ENCODE measurements at regions not wholly inside any gene's neighbourhood (a gene's known extent, or its start where the extent isn't known, plus 50 kb on each side); places are given as distances from the start of the nearest gene placed in this dataset.
"Not testable (repeated sequence)": the region's sequence is repeated elsewhere in the genome, so short reads cannot be mapped to it uniquely, and the experiment has no call there.

DNA sequence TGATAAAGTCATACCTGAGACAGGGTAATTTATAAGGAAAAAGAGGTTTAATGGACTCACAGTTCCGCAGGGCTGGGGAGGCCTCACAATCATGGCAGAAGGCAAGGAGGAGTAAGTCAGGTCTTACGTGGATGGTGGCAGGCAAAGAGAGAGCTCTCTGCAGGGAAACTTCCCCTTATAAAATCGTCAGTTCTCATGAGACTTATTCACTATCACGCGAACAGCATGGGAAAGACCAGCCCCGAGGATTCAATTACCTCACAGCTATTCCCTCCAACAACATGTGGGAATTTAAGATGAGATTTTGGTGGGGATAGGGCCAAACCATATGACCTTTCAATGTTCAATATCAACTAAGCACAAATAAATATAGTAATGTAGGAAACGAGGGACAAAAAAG lies 559.4 kb upstream of the KCND2 start:
- no peak for DNase-seq (ENCODE audit: low spot score)

DNA sequence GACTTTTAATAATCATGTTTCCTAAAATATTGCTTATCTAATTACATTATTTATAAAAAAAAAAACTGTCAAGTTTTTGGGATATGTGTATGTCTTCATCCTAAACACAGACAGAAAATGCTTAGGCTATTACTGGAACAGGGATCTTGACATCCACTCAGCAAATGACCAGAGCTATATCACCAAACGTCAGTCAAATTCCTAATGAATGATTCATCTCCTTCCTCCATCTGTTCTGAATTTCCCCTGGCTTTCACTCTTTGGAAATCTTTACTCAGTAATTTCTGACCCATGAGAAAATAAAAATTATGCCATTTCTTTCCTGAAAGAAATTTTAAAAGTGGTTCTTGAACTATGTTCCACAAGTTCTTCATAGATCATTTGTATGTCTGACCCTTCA lies 552.4 kb upstream of the KCND2 start:
- DNase-seq (ENCODE audit: low spot score): no peak

DNA sequence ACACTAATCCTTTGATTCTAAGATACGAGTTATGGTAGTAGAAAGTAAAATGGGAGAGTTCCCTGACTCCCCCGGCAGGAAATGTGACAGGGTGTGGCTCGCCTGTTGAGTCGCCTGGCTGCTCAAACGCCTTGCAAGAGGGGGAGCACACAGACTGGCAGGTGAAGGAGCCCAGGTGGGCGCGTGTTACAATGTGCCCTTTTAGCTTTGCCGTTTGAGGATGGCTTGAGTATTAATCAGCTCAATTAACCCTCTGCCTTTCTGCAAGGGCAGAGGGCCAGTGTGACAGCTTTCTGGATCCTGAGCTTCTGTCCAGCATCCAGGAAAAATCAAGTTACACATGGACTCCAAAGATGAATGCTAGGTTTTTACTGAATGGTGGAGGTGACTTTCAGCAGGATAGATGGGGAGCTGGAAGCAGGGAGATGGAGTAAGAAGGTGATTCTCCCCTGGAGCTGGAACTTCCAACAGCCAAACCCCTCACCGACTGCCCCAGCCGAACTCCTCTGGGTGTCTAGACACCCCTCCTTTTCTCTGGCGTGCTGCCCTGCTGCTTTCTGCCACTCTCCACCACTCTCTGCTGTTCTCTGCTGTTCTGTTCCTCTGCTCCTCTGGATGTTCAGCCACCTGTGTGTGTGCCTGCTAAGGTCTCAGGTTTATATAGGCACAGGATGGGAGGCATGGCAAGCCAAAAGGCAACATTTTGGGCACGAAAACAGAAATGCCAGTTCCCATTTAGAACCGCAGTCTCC lies 548.8 kb upstream of the KCND2 start:
- DNase-seq (ENCODE audit: low spot score): no peak

DNA sequence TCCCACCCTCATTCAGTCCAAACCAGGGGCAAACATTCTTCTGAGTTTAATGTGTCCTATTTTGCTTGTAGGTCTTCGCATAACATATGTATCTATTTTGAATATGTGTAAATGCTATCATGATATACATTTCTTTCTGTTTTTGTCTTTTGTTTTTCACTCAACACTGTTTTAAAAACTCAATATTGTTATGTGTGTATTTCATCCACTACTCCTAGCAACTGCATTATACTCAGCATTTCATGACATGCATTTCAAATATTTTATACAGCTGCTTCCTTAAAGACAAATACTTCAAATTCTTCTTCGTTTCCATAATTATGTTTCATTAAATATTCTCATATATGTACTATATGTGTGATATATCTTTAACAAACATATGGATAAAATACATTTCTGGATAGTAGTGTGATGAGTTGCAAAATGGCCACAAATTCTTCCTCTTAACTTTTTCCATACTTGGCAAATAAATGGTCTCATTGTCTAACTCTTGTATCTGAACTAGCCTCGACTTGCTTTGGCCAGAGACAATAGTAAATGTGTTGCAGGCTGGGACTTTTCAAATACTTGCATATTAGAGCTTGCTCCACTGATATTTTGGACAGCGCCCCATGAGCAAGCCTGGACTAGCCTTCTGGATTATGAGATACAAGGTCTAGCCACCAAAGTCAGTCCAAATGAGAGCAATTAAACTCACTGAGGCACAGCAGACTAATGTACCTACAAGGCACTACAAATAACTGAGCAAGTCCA lies 539.7 kb upstream of the KCND2 start:
- no peak for DNase-seq (ENCODE audit: low spot score)

DNA sequence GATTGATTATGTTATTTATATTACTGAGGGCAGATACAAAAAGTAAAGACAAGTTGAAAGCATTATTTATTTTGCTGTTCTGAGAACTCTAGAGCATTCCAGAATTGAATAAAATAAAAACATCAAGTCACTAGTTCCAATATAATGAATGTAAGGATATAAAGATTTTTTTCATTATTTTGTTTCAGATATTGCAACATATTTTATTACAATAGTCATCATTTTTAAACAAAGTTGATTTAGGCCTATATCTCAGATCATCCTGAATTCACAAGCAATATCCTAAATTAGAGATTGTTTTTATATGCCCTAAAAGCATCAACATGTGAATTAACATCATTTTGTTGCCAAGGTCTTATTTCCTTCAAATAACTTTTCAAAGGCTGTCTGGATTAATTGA lies 535.6 kb upstream of the KCND2 start:
- DNase-seq (ENCODE audit: low spot score): no peak

DNA sequence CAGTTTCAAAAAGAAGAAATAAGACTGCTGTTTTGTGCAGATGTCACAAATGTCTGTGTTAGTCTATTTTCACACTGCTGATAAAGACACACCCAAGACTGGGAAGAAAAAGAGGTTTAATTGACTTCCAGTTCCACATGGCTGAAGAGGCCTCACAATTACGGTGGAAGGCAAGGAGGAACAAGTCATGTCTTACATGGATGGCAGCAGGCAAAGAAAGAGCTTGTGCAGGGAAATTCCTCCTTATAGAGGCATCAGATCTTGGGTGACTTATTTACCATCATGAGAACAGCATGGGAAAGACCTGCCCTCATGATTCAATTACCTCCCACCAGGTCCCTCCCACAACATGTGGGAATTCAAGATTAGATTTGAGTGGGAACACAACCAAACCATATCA lies 527.7 kb upstream of the KCND2 start:
- DNase-seq (ENCODE audit: low spot score): not testable (repeated sequence)

DNA sequence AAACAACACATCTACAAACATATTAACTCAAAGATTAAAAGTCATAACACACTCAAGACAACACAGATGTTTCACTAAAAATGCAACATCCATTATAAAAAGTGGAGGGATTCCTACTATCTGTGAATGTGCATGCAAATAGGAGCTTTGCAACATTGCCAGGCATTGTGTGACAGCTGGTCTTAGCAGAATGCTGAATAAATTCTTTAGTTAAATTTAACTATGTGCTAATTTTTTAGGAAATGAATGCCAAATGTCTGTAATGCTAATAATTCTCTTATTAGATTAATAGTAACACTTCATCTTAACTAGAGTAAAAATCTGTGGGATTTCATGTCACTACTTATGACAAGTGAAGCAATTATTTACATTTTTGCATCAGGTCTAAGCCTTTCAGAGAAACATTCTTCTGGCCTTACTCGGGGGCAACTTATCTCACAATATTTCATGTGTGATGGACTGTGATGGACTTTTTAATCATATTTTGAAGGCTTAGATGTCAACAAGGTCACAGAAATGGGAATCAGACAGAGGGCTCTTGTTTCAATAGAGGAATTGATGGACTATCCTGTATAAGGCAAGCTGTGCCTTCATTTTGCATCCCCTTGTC lies 524.6 kb upstream of the KCND2 start:
- no peak for DNase-seq (ENCODE audit: low spot score)

DNA sequence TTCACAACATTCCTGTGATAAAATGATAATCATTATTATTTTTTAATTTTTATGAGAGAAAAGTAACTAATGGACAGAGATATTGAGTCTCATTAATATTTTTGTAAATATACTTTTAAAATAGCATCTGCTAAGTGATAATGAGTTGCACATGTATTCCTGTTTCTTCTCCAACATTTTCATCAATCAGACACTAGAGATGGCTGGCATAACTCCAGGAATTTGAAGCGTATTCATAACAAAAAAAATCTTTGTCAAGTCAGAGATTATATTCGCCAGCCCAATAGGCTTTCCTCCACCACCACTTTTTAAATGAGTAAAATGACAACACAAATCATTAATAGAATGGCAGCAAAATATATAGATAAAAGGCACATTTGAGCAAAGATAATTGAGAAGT lies 524.0 kb upstream of the KCND2 start:
- DNase-seq (ENCODE audit: low spot score): no peak

DNA sequence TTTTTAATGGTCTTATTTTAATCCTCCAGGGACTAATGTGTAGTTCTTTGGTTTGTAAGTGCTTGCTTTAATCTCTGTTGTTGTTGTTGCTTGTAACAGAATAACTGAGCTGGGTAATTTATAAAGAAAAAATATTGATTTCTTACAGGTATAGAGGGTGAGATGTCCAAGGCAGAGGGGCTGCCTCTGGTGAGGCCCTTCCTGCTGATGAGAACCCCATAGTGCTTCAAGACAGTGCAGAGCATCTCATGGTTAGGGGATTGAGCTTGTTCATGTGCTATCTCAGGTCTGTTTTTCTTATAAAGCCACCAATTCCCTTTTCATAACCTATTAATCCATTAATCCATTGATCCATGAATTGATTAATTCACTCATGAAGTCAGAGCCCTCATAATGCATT lies 516.3 kb upstream of the KCND2 start:
- DNase-seq (ENCODE audit: low spot score): no peak

DNA sequence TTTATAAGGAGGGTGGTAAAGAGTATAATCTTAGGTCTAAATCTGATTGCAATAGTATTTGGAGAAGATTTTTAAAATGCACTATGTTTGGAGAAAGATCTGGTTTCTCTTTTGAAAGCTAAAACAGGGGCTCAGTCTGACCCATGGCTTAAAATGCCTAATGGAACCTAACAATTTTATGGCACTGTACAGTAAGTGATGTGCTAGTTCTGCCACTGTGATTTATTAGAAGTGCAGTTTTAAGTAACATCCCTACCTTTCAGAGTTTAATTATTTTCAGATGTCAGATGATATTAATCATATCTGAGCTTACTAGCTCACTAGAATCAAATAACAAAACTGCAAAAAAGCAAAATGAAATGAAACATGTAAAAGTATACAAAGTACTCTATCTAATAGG lies 514.7 kb upstream of the KCND2 start:
- no peak for DNase-seq (ENCODE audit: low spot score)

DNA sequence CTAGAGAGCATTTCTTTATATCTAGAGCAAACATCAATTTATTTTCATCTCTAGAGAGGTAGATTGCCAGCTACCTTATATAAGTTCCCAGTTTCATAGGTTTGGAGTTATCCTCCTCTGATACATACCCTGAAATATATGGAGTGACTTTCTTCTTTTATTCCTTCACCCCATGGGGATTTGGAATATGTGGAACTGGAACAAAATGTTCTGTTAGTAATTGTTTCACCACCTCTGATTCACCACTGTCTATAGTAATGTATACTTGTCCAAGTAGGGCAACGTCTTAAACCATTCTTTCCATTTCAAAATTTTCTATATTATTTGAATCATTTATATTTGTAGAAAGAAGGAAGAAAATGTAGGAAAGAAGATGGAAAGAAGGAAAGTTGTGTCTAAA lies 511.2 kb upstream of the KCND2 start:
- DNase-seq (ENCODE audit: low spot score): no peak

DNA sequence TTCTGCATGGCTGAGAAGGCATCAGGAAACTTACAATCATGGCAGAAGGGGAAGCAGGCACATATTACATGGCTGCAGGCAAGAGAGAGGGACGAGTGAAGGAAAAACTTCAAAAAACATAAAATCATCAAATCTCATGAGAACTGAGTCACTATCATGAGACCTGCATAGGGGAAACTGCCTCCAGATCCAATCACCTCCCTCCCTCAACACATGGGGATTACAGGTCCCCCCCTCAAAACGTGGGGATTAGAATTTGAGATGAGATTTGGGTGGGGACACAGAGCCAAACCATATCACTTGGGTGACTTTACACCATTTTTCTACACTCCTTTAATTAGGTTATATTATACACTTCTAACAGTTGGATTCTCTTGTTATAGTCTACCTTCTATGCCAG lies 490.7 kb upstream of the KCND2 start:
- no peak for DNase-seq (ENCODE audit: low spot score)

DNA sequence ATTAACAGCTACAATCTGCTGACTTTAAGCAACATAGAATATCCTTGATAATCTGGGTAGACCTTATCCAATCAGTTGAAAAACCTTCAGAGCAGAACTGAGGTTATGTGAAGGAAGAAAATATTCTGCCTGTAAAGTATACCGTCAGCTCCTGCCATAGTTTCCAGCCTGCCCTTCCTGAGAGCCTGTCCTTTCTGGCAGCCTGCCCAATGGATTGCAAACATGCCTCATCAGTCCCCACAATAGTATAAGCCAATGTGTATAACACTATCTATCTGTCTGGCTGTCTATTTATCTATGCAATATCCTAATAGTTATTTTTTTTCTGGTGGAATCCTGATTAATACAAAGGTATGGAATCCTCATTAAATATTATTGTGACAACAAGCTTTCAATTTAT lies 489.2 kb upstream of the KCND2 start:
- no peak for DNase-seq (ENCODE audit: low spot score)

DNA sequence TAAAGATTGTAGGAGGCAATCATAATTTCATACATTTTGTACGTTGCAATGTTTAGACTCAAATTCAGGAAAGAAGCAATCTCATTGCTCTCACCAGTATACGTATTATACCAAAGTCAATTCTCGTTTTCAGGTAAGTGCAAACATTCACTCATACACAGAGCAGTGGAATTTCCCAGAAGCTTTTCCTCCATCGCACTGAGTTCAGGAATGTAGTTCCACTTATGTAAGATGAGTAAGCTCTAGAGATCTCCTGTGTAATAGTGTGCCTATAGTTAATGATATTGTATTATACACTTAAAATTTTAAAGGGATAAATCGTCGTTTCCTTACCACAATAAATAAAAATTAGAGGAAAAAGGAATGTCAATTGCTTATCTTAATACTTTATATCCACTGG lies 470.8 kb upstream of the KCND2 start:
- DNase-seq (ENCODE audit: low spot score): no peak

DNA sequence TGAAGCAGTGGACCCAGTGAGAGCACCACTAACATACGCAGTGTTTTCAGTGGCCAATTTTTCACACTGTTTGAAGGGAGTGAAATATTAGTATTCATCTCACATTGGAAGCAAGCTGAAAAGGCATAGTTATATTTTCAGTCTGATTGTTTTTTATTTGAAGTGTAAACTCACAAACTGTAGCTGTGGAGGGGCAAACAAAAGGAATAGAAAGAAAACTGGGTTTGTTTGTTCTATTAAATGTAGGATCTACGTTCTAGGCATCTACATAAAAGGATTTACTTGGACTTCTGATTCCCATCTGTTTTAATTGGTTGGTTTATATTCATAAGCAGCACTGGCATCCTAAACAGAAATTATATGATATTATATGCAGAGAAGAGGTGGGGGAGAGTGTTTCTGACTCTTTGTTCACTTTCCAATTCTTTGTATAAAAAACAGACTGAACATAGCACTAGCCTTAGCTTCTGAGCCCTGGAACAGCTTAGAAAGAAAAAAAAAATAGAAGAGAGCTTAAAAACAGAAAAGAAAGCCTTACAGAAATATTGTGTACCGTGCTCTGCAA lies 447.8 kb upstream of the KCND2 start:
- DNase-seq (ENCODE audit: low spot score): no peak

DNA sequence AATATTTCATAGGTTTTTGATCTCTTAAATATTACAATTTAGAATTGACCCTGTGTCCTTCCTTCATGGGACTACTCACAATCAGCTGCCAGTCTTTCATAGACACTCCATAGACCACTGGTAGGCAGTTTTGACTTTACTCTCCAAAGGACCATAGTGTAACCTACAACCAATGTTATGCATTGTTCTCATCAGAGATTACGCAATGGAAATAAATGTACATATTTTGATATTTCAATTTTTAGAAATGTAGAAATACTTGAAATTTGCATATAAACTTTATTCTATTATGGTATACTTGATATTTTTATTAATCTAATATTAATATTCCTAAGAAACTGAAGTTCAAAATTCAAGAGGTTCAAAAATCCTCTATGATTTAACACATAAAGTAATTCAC lies 446.4 kb upstream of the KCND2 start:
- no peak for DNase-seq (ENCODE audit: low spot score)

DNA sequence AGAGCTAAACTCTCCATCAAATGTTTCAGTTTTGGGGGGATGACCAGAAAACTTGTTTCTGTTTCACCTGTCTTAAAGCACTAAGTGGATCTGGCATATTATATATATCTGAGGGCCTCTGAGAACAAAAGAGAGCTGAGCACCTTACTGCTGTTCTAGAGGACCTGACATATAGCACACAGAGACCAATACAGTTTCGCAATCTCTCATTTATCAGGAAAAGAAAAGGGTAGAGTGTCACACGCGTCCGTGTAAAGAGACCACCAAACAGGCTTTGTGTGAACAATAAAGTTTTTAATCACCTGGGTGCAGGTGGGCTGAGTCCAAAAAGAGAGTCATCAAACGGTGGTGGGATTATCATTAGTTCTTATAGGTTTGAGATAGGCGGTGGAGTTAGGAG lies 434.5 kb upstream of the KCND2 start:
- DNase-seq (ENCODE audit: low spot score): no peak

DNA sequence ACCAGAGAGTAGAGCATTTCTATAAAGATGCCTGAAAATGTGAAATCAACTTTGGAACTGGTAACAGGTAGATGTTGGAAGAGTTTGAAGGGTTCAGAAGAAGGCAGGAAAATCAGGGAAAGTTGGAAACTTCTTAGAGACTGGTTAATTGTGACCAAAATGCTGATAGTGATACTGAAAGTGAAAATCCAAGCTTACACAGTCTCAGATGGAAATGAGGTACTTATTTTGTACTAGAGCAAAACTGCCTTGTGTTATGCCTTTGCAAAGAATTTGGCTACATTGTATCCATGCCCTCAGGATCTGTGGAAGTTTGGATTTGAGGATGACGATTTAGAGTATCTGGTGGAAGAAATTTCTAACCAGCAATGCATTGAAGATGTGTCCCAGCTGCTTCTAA lies 430.6 kb upstream of the KCND2 start:
- no peak for DNase-seq (ENCODE audit: low spot score)

DNA sequence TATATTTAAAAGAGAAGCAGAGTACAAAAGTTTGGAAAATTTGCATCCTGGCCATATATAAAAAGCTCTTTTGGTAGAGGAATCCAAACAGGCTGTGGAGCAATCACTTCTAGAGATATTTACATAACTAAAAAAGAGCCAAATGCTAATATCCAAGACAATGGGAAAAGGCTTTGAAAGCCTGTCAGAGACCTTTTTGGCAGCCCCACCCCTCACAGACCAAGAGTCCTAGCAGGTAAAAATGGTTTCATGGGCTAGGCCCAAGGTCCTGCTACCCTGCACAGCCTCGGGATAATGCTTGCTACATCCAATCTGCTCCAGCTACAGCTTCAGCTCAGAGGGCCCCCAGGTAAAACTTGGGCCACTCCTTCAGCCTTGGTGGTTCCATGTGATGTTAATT lies 430.2 kb upstream of the KCND2 start:
- DNase-seq (ENCODE audit: low spot score): no peak

DNA sequence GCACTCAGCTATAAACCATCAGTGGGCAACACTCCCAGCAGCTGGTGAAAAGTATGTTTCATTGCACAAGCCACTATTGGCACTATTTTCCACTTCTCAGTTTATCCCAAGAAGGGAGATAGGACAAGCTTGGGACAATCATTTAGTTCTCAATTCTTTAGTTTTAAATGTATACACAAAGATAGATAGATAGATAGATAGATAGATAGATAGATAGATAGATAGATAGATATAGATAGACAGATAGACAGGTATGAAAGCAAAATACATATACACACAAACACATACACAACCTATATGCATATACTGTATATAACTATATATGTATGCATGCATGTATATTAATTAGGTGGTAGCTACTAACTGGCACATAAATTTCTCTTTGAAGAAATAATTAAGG lies 411.6 kb upstream of the KCND2 start:
- DNase-seq (ENCODE audit: low spot score): no peak

DNA sequence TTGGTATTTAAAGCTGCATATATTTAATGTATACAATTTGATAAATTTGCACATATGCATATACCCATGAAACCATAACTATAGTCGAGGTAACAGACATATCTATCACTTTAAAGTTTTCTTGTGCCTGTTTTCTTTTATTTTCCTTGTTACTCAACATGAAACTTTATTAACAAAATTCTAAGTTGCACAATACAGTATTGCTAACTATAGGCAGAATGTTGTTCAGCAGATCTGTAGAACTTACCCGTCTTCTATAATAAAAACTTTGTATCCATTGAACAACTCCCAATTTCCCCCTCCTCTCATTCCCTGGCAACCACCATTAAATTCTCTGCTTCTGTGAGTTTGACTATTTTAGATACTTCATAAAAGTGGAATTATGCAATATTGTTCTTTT lies 404.6 kb upstream of the KCND2 start:
- no peak for DNase-seq (ENCODE audit: low spot score)

DNA sequence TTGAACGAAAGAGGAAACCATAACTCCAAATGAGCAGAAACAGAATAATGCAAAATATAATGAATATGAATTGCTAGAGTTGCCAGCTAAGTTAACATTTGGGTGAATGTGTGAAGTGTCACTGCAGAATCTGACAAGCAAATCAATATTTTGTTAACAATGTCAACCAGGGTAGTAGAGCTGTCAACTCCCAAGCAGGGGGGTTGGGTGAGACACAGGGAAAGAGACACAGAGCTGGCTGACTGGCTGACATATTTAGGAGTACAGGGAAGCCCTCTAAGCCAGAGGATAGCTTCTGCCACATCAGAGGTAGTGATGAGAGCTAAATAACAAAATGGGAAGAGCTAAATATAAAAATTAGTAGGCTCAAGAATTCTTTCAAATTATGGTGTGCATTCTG lies 393.1 kb upstream of the KCND2 start:
- DNase-seq (ENCODE audit: low spot score): peak; percentile 1

DNA sequence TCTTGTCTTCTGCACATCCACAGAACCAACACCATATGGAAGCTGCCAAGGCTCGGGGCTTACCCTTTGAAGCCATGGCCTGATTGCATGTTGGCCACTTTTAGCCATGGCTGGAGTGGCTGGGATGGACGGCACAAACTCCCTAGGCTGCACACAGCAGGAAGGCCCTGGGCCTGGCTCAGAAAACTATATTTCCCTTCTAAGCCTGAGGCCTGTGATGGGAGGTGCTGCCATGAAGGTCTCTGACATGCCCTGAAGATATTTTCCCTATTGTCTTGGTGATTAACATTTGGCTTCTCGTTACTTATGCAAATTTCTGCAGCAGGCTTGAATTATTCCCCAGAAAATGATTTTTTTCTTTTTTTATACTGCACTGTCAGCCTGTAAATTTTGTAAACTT lies 387.0 kb upstream of the KCND2 start:
- DNase-seq (ENCODE audit: low spot score): no peak

Measured in HuH-7 (cell line).